T-cell (primary cell): ENCODE measurements at regions not wholly inside any gene's neighbourhood (a gene's known extent, or its start where the extent isn't known, plus 50 kb on each side); places are given as distances from the start of the nearest gene placed in this dataset.

ENCODE experiments used
- ATAC-seq, 4 experiments: fragments of 200-7000 bp in 3 of 4; fragments of 150-1000 bp in 1 of 4; cut with Tn5 transposase; replicated peaks in 1 of 4; 1 replicate in 3 of 4; 2 replicates in 1 of 4; pipeline ENCODE4 v1.10.0; 2021; ENCODE audit warnings: moderate library complexity in 3 of 4, mild to moderate bottlenecking in 2 of 4, moderate number of reproducible peaks in 1 of 4
- CTCF ChIA-PET, 2 donors: fragments of 300-600 bp; sonication (Branson Sonifier 250); formaldehyde crosslinking; loops; one replicate each; lab custom pipeline; 2022; ENCODE audit warnings: antibody characterized with exemption in 2 of 2; lab: Charles Lee
- POLR2A ChIA-PET, 2 donors: fragments of 300-600 bp; sonication (Branson Sonifier 250); formaldehyde crosslinking; loops; one replicate each; lab custom pipeline; 2022; ENCODE audit warnings: antibody characterized with exemption in 2 of 2; lab: Charles Lee
- DNase-seq, 35 experiments: peaks; one replicate each; pipeline versions ENCODE4 v3.0.0 to v3.0.0-alpha.2; 2013 to 2023
- H3K27ac ChIP-seq: one replicate; pipeline ENCODE4 v1.5.1; 2013; ENCODE audit warnings: low read length
- H3K27me3 ChIP-seq, 2 experiments: replicated peaks in 1 of 2; 1 replicate in 1 of 2; 2 replicates in 1 of 2; pipeline versions ENCODE4 v1.6.1 to v1.7.0; 2013; ENCODE audit warnings: low read length in 1 of 2, mixed read lengths in 1 of 2; ENCODE audit not compliant: control insufficient read depth in 2 of 2, insufficient read depth in 2 of 2; ENCODE audit errors: extremely low read depth in 1 of 2
- H3K36me3 ChIP-seq, 2 donors: 1 replicate in 1 of 2; 2 replicates in 1 of 2; pipeline versions ENCODE4 v1.6.1 to v1.7.0; 2013; ENCODE audit warnings: low read length in 1 of 2; ENCODE audit not compliant: control insufficient read depth in 2 of 2, insufficient read depth in 1 of 2; ENCODE audit errors: extremely low read depth in 1 of 2
- H3K4me1 ChIP-seq, 2 experiments: 1 replicate in 1 of 2; 2 replicates in 1 of 2; pipeline versions ENCODE4 v1.6.1 to v1.7.0; 2013; ENCODE audit warnings: low read length in 2 of 2, mixed read lengths in 1 of 2; ENCODE audit not compliant: insufficient read depth in 2 of 2, control insufficient read depth in 1 of 2; ENCODE audit errors: extremely low read depth in 1 of 2
- H3K4me3 ChIP-seq, 2 donors: 1 replicate in 1 of 2; 2 replicates in 1 of 2; pipeline versions ENCODE4 v1.5.1 to v1.7.0; 2013; ENCODE audit warnings: mild to moderate bottlenecking in 2 of 2, low read length in 1 of 2, moderate library complexity in 1 of 2; ENCODE audit not compliant: control insufficient read depth in 1 of 2; ENCODE audit errors: extremely low read depth in 1 of 2
- H3K9me3 ChIP-seq: 2 replicates; pipeline ENCODE4 v1.7.0; 2013
- H3K27ac Mint-ChIP-seq, 2 donors: one replicate each; pipeline ENCODE4 v1.8.0; 2020 to 2021; ENCODE audit warnings: mild to moderate bottlenecking in 2 of 2, mixed read lengths in 2 of 2
- H3K27me3 Mint-ChIP-seq, 2 donors: one replicate each; pipeline ENCODE4 v1.8.0; 2021 to 2022; ENCODE audit warnings: mixed read lengths in 2 of 2
- H3K36me3 Mint-ChIP-seq: one replicate; pipeline ENCODE4 v1.8.0; 2021; ENCODE audit warnings: mixed read lengths
- H3K4me1 Mint-ChIP-seq, 3 donors: one replicate each; pipeline ENCODE4 v1.8.0; 2020 to 2022; ENCODE audit warnings: mixed read lengths in 3 of 3, mild to moderate bottlenecking in 1 of 3
- H3K4me3 Mint-ChIP-seq, 3 donors: one replicate each; pipeline ENCODE4 v1.8.0; 2020 to 2022; ENCODE audit warnings: mild to moderate bottlenecking in 3 of 3, mixed read lengths in 3 of 3, moderate library complexity in 3 of 3
- H3K9me3 Mint-ChIP-seq, 3 donors: one replicate each; pipeline ENCODE4 v1.8.0; 2020 to 2022; ENCODE audit warnings: mixed read lengths in 3 of 3
- WGBS: methylation state at CpG from one replicate; pipeline ENCODE4 v1.1.5; 2013; ENCODE audit warnings: missing lambda C conversion rate; ENCODE audit not compliant: insufficient coverage; 5-methylcytosine and 5-hydroxymethylcytosine counted together

DNA sequence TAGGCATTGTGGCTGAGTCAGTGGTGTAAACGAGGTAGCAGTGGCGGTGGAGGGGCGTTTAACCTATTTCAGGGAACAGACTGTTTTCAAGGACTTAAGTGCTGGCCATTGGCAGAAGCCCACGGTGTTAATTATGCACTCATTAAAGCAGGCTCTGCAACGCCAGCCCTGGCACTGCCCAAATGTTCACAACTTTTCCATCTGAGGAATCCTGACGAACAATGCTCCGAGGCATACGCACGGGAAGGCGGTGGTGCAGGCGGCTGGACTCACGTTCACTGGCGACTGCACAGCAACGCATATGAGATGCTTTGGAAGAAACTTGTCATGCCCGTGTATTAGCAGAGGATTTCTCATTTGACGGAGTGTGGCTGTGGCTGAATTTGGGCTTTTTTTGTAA lies 70.6 kb upstream of the SLC24A4 start:
- ChIA-PET POLR2A (no interaction called here), CTCF (no interaction called here)
- Histone ChIP-seq H3K36me3 (no peaks in the 10 kb centered on the region), H3K9me3 (no peaks in the 10 kb centered on the region), H3K4me1 (peaks cover 0 to 7% of the 10 kb centered on the region in 2 experiments), H3K27me3 (peaks cover 13 to 35% of the 10 kb centered on the region in 2 experiments), H3K4me3 (no peak overlapping the region), H3K27ac (no peak overlapping the region)
- H3K4me1 Mint-ChIP-seq: peaks cover 2 to 14% (median 3%) of the 10 kb centered on the region in 3 donors
- H3K4me3 Mint-ChIP-seq: no peak overlapping the region
- H3K27ac Mint-ChIP-seq: no peak overlapping the region
- DNase-seq (no peak), ATAC-seq (no peak)
- peaks cover 43 to 52% of the 10 kb centered on the region in 2 donors for H3K27me3 Mint-ChIP-seq
- WGBS: 67% methylated on average over 16 of the region's 16 CpGs
- no peaks in the 10 kb centered on the region for H3K9me3 Mint-ChIP-seq
- H3K36me3 Mint-ChIP-seq: no peaks in the 10 kb centered on the region

DNA sequence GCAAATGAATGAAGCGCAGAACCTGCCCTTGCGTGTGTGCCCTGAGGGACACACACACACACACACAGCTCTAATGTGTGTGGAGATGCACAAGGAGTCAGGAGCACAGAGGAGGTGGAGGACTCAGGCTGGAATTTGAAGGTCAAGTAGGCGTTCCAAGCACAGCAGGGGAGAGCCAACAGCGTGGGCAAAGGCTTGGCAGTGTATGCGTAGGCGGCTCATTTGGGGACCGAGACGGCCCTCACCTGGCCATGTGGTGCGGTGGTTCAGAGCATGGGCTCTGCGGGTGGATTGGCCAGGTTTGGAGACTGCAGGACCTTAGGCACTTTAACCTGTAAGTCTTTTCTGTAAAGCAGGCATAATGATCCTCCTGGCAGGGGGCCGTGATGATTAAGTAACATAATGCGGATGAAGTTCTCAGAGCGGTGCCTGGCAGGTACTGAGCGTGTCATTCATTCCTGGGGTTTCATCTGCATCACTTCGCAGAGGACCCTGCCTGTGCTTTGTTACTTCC lies 69.5 kb upstream of the SLC24A4 start:
- H3K27me3 ChIP-seq: peaks cover 13 to 30% of the 10 kb centered on the region in 2 experiments
- ChIA-PET CTCF (no interaction called here), POLR2A (no interaction called here)
- H3K4me3 Mint-ChIP-seq: no peak overlapping the region
- peaks cover 0 to 7% of the 10 kb centered on the region in 2 experiments for H3K4me1 ChIP-seq
- no peaks in the 10 kb centered on the region for H3K9me3 Mint-ChIP-seq
- no peak overlapping the region for H3K4me3 ChIP-seq
- DNase-seq (no peak), ATAC-seq (no peak)
- H3K36me3 ChIP-seq: no peaks in the 10 kb centered on the region
- peaks cover 2 to 14% (median 3%) of the 10 kb centered on the region in 3 donors for H3K4me1 Mint-ChIP-seq
- 42% methylated on average over 11 of the region's 15 CpGs for WGBS
- no peaks in the 10 kb centered on the region for H3K9me3 ChIP-seq
- no peaks in the 10 kb centered on the region for H3K36me3 Mint-ChIP-seq
- peaks cover 43 to 52% of the 10 kb centered on the region in 2 donors for H3K27me3 Mint-ChIP-seq
- H3K27ac ChIP-seq: no peak overlapping the region
- H3K27ac Mint-ChIP-seq: no peak overlapping the region

DNA sequence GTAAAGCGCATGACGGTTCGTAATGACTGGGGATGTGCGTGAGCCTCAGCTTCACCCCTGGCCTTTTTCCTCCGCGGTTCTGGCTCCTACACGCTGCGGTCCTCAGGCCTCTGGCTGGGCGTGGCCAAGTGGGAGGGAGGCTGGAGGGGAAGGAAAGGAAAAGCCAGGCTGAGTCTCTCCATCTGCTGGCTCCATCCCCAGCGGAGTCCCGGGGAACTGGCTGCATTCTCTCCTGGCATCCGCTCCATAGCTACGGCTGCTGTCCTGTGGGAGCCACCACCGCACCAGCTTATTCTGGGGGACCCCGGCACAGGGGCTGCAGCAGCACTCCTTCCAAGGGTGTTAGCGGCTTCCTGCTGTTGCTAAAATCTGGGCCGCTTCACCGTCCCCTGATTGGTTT lies 68.2 kb upstream of the SLC24A4 start:
- DNase-seq: no peak
- H3K27ac ChIP-seq: no peak overlapping the region
- peaks cover 3 to 14% (median 4%) of the 10 kb centered on the region in 3 donors for H3K4me1 Mint-ChIP-seq
- H3K36me3 Mint-ChIP-seq: no peaks in the 10 kb centered on the region
- H3K4me3 ChIP-seq: no peak overlapping the region
- no peaks in the 10 kb centered on the region for H3K9me3 Mint-ChIP-seq
- H3K4me1 ChIP-seq: peaks cover 0 to 11% of the 10 kb centered on the region in 2 experiments
- H3K36me3 ChIP-seq: no peaks in the 10 kb centered on the region
- no peak overlapping the region for H3K27ac Mint-ChIP-seq
- peak overlapping the region in 1 of 3 donors; percentile 19 for H3K4me3 Mint-ChIP-seq
- H3K27me3 Mint-ChIP-seq: peaks cover 39 to 52% of the 10 kb centered on the region in 2 donors
- no peak for ATAC-seq
- 30% methylated on average over 9 of the region's 18 CpGs for WGBS
- H3K9me3 ChIP-seq: no peaks in the 10 kb centered on the region
- H3K27me3 ChIP-seq: peaks cover 13 to 30% of the 10 kb centered on the region in 2 experiments
- CTCF ChIA-PET: no interaction called here
- POLR2A ChIA-PET: no interaction called here

DNA sequence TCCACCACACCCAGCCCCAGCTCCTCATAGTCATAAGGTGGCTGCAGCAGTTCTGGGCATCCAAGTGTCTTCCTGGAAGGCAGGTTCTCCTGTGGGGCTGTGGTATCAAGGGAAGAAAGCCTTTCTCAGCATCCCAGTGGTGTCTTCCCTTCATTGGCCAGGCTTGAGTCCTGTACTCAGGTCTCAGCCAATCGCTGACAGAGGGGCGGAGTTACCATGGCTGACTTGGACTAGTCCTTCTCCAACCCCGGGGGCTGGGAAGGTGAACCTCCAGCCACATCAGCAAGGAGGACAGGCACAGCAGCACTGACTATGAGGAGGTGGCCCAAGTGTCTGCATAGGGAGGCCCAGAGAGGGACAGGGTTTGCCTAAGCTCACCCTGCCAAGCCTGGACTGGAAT lies 64.0 kb upstream of the SLC24A4 start:
- H3K4me1 ChIP-seq: peaks cover 0 to 11% of the 10 kb centered on the region in 2 experiments
- H3K36me3 ChIP-seq: no peaks in the 10 kb centered on the region
- no peak for DNase-seq
- ChIA-PET CTCF (no interaction called here), POLR2A (interaction anchor here in 1 of 2 donors (0.7 kb wide), 1 partner anchor 254 kb away, joined by 9 read pairs; the partner anchor contains the start of gene RIN3)
- 100% methylated on average over 1 of the region's 3 CpGs for WGBS
- no peak overlapping the region for H3K27ac ChIP-seq
- H3K4me1 Mint-ChIP-seq: peaks cover 7 to 14% (median 7%) of the 10 kb centered on the region in 3 donors
- H3K36me3 Mint-ChIP-seq: no peaks in the 10 kb centered on the region
- no peak overlapping the region for H3K4me3 Mint-ChIP-seq
- H3K27ac Mint-ChIP-seq: no peak overlapping the region
- H3K27me3 Mint-ChIP-seq: peaks cover 21 to 28% of the 10 kb centered on the region in 2 donors
- H3K9me3 Mint-ChIP-seq: no peaks in the 10 kb centered on the region
- H3K27me3 ChIP-seq: peaks cover 5 to 14% of the 10 kb centered on the region in 2 experiments
- no peaks in the 10 kb centered on the region for H3K9me3 ChIP-seq
- ATAC-seq: no peak
- no peak overlapping the region for H3K4me3 ChIP-seq

DNA sequence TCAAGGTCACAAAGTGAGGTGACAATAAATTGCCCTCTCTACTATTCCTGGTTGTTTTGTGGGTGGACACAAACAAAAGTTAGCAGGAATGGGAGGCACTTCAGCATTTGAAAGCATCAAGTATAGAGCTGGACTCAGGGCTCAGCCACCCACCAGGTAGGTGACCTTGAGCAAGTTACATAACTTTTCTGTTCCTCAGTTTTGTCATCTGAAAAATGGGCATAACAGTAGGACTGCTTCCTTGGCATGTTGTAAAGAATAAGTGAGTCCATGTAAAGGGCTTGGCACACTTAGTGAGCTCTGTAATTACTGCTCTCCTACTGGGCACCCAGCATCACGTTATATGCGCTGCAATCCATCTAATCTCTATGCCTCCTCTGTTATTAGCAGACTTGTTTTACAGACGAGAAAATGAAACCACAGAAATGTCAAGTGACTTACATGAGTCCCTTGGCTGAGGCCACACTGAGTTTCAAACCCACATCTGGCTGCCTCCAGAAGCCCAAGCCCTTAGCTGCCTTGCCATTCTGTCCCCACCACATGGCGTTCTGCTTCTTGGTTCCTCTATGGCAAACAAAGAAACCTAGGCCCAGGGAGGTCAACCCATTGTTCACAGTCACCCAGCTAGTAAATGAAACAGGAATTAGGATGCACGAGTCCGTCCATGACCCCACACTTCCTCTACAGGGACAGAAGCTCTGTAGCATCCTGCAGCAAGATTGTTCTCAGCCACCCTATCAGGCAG lies 63.2 kb upstream of the SLC24A4 start:
- peaks cover 13 to 20% of the 10 kb centered on the region in 2 donors for H3K27me3 Mint-ChIP-seq
- H3K27ac Mint-ChIP-seq: no peak overlapping the region
- ATAC-seq: no peak
- peaks cover 6 to 7% (median 7%) of the 10 kb centered on the region in 3 donors for H3K4me1 Mint-ChIP-seq
- no peak overlapping the region for H3K4me3 Mint-ChIP-seq
- WGBS: 69% methylated on average over 6 of the region's 6 CpGs
- Histone ChIP-seq H3K4me3 (no peak overlapping the region), H3K9me3 (no peaks in the 10 kb centered on the region), H3K27me3 (peaks cover 5 to 10% of the 10 kb centered on the region in 2 experiments), H3K4me1 (peaks cover 0 to 10% of the 10 kb centered on the region in 2 experiments), H3K36me3 (no peaks in the 10 kb centered on the region), H3K27ac (no peak overlapping the region)
- no peaks in the 10 kb centered on the region for H3K9me3 Mint-ChIP-seq
- DNase-seq: no peak
- ChIA-PET POLR2A (no interaction called here), CTCF (no interaction called here)
- H3K36me3 Mint-ChIP-seq: no peaks in the 10 kb centered on the region

DNA sequence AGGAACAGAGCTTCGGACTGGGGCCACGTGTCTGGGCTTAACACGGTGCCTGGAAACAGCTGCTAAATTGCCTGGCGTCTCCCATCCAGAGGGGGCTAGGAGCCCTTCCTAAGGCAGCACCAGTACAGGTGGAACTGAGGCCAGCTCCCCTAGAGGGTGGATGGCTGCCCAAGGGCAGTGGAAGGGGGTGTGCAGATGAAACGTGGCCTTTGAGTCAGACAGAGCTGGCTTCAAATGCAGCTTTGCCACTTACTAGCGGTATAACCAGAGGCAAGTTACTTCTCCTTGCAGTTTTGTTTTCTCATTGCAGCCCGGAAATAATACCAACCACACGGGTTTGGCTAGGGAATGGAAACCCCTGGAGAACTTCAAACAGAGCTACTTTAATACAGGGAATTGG lies 59.3 kb upstream of the SLC24A4 start:
- Histone ChIP-seq H3K9me3 (no peaks in the 10 kb centered on the region), H3K36me3 (no peaks in the 10 kb centered on the region), H3K4me1 (peaks cover 0 to 3% of the 10 kb centered on the region in 2 experiments), H3K27me3 (no peaks in the 10 kb centered on the region), H3K4me3 (no peak overlapping the region), H3K27ac (no peak overlapping the region)
- POLR2A ChIA-PET: no interaction called here
- DNase-seq (no peak), ATAC-seq (no peak)
- CTCF ChIA-PET: no interaction called here
- Mint-ChIP-seq H3K4me3 (no peak overlapping the region), H3K27me3 (no peaks in the 10 kb centered on the region), H3K4me1 (peaks cover 0 to 4% (median 4%) of the 10 kb centered on the region in 3 donors), H3K27ac (no peak overlapping the region), H3K9me3 (no peaks in the 10 kb centered on the region), H3K36me3 (no peaks in the 10 kb centered on the region)
- 71% methylated on average over 6 of the region's 8 CpGs for WGBS
